SKM-1 (cell line): ENCODE measurements at regions not wholly inside any gene's neighbourhood (a gene's known extent, or its start where the extent isn't known, plus 50 kb on each side); places are given as distances from the start of the nearest gene placed in this dataset.

ENCODE experiments used
- DNase-seq: peaks from one replicate; lab custom pipeline; 2025; ENCODE audit not compliant: unreplicated experiment; lab: John Stamatoyannopoulos, UW

DNA sequence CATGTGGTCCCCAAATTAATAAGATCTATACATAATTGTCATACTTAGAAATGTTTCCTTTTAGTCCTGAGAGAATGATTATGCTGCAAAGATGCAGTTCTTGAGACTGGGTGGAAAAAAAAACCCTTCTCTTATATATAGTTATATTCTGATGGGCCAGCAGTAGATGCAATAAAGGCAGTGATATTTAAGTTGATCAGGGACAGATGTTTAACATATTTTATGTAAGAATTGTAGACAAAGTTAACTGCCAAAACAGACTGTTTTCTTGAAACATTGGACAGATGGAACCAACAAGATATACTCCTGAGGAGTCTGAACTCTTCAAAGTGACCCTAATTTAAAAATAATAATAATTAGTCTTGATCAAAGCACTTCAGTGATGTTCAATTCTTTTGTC lies 172.0 kb upstream of the LRIG1 start:
- no peak for DNase-seq

DNA sequence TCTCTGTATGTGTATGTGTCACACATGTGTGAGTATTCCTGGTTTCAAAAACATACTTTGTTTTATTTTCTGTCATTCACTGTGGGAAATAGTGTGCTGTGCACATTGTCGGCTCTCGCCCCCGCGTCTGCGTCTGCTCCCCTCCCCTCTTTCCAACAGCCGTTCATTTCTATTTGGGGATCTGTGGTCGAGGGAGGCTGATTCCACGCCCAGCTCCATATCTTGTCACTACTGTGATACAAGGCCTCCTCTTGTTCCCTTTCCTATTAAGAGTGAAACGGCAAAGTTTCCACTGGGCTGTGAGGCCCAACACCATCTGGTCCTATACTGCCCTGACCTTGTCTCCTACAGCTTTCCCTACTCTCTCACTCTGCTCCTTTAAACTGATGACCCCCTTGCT lies 172.5 kb upstream of the LRIG1 start:
- no peak for DNase-seq

DNA sequence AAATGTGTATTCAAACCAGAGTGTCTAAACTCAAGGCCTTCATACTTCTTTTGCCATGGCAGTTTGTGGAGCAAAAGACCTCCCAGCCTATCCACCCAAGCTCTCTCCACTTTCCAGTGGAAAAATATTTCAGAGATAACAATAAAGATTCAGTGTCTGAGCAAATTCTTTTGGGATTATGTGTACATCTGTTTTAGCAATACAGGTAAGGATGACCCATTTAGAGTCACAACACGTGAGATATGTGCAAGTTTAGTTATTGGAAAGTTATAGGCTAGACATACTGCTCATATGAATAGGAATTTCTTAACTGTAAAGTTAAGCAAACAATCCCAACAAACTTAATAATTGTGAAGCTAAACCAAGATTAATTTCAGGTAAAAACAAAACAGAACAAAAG lies 174.5 kb upstream of the LRIG1 start:
- no peak for DNase-seq

DNA sequence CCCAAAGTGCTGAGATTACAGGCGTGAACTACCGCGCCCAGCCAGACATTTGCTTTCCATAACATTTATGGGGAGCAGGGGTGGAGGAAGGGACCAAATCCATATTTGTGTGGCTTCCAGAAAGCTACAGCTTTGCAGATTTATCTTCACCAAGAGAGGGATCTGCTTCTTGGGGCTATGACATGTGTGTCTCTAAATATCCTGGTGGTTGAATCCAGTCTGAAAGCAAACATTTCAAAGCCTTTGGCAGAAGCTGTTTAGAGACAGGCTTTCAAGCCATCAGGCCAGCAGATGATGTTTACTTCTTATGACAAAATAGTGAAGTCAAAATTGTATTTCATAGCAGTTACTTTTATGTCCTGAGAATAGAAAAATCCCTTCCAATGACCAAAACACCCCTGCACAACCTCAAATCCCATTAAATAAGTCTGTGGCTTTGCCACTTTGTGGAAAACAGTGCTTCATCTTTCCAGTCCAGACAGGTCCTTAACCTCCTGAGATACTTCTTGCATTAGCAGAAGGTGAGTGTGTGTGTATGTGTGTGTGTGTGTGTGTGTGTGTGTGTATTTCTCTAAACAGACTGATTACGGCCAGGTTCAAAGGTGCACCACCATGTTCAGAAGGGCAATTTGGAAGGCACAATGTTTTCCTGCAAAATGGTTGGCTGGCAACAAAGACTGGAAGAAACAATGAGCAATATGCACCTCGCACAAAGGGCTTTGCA lies 191.4 kb upstream of the LRIG1 start:
- no peak for DNase-seq

- DNase-seq = no peak
Measured at GRCh38 chr3:66692766-66693150, 191.9 kb upstream of the LRIG1 start.

- DNase-seq = no peak
Measured at GRCh38 chr3:66693461-66694031, 192.7 kb upstream of the LRIG1 start.

- no peak for DNase-seq
Measured at GRCh38 chr3:66702126-66702525, 201.3 kb upstream of the LRIG1 start.

GRCh38 chr3:66703501-66703900 lies 202.7 kb upstream of the LRIG1 start:
- DNase-seq = peak; percentile 66

GRCh38 chr3:66705076-66705475 lies 204.3 kb upstream of the LRIG1 start:
- DNase-seq = no peak

GRCh38 chr3:66706890-66707289 lies 206.1 kb upstream of the LRIG1 start:
- no peak for DNase-seq

- DNase-seq = no peak
Measured at GRCh38 chr3:66709532-66709931, 208.7 kb upstream of the LRIG1 start.

- no peak for DNase-seq
Measured at GRCh38 chr3:66712210-66712609, 211.4 kb upstream of the LRIG1 start.

GRCh38 chr3:66713921-66714320 lies 213.1 kb upstream of the LRIG1 start:
- DNase-seq = no peak

DNA sequence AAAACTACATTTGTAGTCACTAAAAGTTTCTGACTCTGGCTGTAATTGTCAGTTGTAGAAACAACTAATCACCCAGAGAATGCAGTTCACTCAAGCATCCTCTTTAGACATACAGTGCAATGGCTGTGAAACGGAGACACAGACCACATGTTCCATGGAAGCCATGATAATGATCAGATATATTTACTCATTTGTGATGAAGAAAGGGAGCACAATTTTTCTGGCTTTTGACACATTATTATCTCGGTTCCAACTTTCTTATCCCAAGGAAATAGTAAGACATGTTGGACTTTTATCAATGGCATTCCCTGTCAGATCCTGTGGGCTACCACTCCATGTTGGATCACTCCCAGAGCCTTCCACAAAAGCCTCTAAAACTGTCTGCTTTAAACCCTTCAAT lies 215.0 kb upstream of the LRIG1 start:
- DNase-seq = no peak

DNA sequence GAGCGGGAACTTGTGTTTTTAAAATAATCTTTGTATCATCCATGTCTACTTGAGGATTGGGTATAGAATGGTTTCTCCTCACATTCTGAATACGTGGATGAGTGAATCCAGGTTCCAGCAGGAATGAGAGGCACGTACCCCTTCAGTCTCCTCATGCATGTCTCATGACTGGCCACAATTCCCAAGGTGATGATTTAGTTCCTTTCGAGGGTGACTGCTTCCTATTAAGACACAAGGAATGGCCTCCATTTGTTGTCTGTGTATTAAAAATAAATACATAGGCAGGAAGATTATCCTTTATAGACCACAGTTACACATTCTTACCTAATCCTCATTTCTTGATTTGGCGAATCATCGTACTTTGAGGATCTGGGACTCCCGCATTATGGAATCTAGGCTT lies 217.0 kb upstream of the LRIG1 start:
- DNase-seq = no peak

- no peak for DNase-seq
Measured at GRCh38 chr3:66719796-66720356, 219.1 kb upstream of the LRIG1 start.

GRCh38 chr3:66720508-66720907 lies 219.7 kb upstream of the LRIG1 start:
- DNase-seq = no peak

DNA sequence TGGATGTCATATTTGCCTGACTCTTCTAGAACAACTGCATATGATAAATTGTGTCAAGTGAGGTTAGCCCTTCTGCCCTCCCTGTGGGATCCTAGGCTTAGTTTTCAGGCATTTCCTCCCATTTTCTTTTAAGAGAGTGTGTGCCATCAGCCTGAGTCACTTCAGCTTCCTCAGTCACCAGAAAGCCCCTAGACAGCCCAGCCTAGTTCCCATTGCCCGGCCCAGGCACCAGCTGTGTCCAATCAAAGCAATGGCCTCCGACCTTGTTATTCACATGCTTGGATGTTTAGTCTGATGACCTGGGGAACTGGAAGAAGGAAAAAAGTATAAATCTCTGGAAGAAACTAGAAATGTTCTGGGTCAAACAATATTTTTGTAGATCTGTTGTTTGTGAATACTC lies 221.9 kb upstream of the LRIG1 start:
- no peak for DNase-seq

DNA sequence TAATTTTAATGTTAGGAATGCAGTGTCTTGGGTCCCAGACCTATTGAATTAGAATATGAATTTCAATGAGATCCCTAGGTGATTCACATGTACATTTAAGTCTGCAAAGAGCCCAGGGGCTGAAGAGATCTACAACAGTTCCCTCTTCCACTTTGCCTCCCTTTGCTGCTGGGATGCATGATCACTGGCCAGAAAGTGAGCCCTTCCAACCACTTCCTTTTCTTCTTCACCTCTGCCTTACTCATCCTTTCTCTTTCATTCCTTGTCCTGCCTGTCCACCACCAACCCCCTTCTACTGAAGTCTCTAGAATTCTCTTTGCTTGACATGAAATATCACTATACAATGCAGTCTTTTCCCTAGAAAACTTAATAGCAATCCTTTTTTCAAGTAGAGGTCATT lies 222.4 kb upstream of the LRIG1 start:
- DNase-seq = peak; percentile 14

DNA sequence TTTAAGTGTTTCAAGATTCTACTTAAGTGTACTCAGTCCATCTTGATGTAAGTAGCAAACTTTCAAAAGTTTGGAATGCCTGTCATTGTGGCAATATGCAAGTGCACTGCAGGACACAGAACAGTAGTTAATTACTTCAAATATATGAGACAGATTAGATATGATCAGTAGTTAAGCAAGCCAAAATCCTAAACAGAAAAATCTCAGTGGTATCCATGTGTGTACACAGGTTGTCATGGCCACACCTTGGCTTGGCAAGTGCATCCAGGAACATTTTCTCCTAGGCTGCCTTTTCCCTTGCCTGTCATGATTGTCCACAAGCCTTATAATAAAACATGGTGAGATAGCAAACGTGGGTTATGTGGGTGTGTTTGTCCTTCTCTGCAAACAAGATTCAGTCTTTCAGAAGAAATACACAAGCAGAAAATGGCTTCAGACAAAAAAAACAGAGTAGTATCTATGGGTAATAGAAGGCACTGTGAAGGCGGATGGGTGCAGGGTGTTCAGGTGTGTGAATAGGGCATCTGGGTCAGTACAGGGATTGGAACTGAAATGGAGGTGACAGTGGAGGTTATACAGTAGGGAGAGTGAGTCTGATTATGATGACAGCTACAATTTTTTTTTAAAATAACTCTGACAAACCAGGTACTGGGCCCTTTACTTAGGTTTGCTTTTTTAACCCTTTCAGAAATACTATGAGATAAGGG lies 229.0 kb upstream of the LRIG1 start:
- DNase-seq = no peak

DNA sequence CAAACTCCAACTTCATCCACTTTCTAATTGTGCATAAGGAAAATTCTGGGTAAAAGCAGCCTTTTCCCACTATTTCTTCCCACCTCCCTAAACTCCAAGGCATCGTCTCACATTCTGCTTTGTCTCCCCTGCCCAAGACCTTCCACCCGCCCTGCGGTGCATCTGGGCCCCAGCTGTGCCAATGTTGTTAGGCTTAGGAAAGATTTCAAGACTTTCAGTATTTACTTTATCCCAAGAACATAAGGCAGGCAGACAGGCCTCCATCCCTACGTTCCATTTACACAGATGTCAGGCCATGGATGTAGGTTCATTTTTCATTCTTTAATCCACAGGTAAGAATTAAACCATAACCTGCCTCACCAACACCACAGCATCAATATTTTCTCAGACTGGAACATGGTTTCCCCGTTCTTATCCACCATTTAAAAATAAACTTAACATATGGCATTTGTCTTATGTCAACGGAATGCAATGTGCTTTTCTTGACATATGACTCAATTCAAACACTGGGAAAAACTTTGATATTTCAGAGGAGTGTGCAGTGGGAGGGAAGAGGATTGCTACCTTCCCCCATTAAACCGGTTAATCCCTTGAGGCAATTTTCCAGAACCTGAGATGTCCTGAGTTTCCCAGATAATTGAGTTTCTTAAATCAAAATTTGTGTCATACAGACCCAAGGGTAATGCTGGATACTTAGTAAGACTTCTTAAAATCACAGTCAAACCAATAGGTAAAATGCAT lies 238.0 kb upstream of the LRIG1 start:
- DNase-seq = no peak

- DNase-seq = no peak
Measured at GRCh38 chr3:66740260-66740659, 239.4 kb upstream of the LRIG1 start.
